CD4-positive, alpha-beta T cell (primary cell): ENCODE measurements at regions not wholly inside any gene's neighbourhood (a gene's known extent, or its start where the extent isn't known, plus 50 kb on each side); places are given as distances from the start of the nearest gene placed in this dataset.

Experiments used
- ATAC-seq: fragments of 200-7000 bp; cut with Tn5 transposase; one replicate; pipeline ENCODE4 v1.10.0; 2022; ENCODE audit warnings: mild to moderate bottlenecking; ENCODE audit not compliant: poor library complexity
- CTCF ChIA-PET: fragments of 350-600 bp; sonication (Branson Sonifier 250); formaldehyde crosslinking; loops from one replicate; lab custom pipeline; 2021; ENCODE audit warnings: antibody characterized with exemption, inconsistent platforms; lab: Charles Lee
- POLR2A ChIA-PET: fragments of 350-600 bp; sonication (Branson Sonifier 250); formaldehyde crosslinking; loops from one replicate; lab custom pipeline; 2021; ENCODE audit warnings: antibody characterized with exemption, inconsistent platforms; lab: Charles Lee
- DNase-seq, 14 experiments: peaks; one replicate each; pipeline ENCODE4 v3.0.0-alpha.2; 2013 to 2020; ENCODE audit warnings: mixed read lengths in 2 of 14
- H3K27ac ChIP-seq, 2 donors: one replicate each; pipeline versions ENCODE4 v1.5.1 to v1.7.0; 2013; ENCODE audit warnings: low read length in 2 of 2, low read depth in 1 of 2, mild to moderate bottlenecking in 1 of 2
- H3K27me3 ChIP-seq, 2 experiments: 1 replicate in 1 of 2; 2 replicates in 1 of 2; pipeline versions ENCODE4 v1.6.1 to v1.7.0; 2013; ENCODE audit warnings: low read length in 2 of 2, control low read depth in 1 of 2, mild to moderate bottlenecking in 1 of 2, moderate library complexity in 1 of 2; ENCODE audit not compliant: insufficient read depth in 2 of 2, control insufficient read depth in 1 of 2
- H3K36me3 ChIP-seq: one replicate; pipeline ENCODE4 v1.6.1; 2013; ENCODE audit warnings: low read length, control low read depth; ENCODE audit not compliant: insufficient read depth
- H3K4me1 ChIP-seq: one replicate; pipeline ENCODE4 v1.6.1; 2013; ENCODE audit warnings: low read length, control low read depth; ENCODE audit not compliant: insufficient read depth
- H3K4me3 ChIP-seq: one replicate; pipeline ENCODE4 v1.5.1; 2013; ENCODE audit warnings: mild to moderate bottlenecking, low read length, moderate library complexity
- H3K9me3 ChIP-seq, 2 experiments: 1 replicate in 1 of 2; 2 replicates in 1 of 2; pipeline versions ENCODE4 v1.6.1 to v1.7.0; 2013; ENCODE audit warnings: low read length in 2 of 2, mild to moderate bottlenecking in 2 of 2, control low read depth in 1 of 2, moderate library complexity in 1 of 2; ENCODE audit not compliant: control insufficient read depth in 1 of 2, insufficient read depth in 1 of 2
- H3K27ac Mint-ChIP-seq: one replicate; pipeline ENCODE4 v1.8.0; 2020; ENCODE audit warnings: mixed read lengths
- H3K27me3 Mint-ChIP-seq: one replicate; pipeline ENCODE4 v1.8.0; 2021; ENCODE audit warnings: mixed read lengths
- H3K36me3 Mint-ChIP-seq: one replicate; pipeline ENCODE4 v1.8.0; 2021; ENCODE audit warnings: low read depth, mixed read lengths
- H3K4me1 Mint-ChIP-seq: one replicate; pipeline ENCODE4 v1.8.0; 2021; ENCODE audit warnings: low read depth, mixed read lengths
- H3K4me3 Mint-ChIP-seq: one replicate; pipeline ENCODE4 v1.8.0; 2020; ENCODE audit warnings: mild to moderate bottlenecking, mixed read lengths
- H3K9me3 Mint-ChIP-seq: one replicate; pipeline ENCODE4 v1.8.0; 2020; ENCODE audit warnings: mixed read lengths
- CTCF ChIP-seq: fragments of 200-600 bp; IDR thresholded peaks from one replicate; pipeline ENCODE4 v1.8.0; 2022; ENCODE audit warnings: antibody characterized with exemption, mild to moderate bottlenecking
- intact Hi-C, 2 experiments: fragments of 100-400 bp; cut with DNase I in 1 of 2; cut with micrococcal nuclease in 1 of 2; formaldehyde crosslinking; loops; one replicate each; pipeline versions ENCODE4 v1.15.1 to v1.9.0; 2023 to 2025; cut with DNase I, micrococcal nuclease

GRCh38 chr10:33735464-33735923 lies 401.0 kb upstream of the NRP1 start:
- H3K4me3 ChIP-seq, result no peak overlapping the region
- ChIA-PET CTCF (no interaction called here), POLR2A (no interaction called here)
- ATAC-seq, result no peak
- H3K4me3 Mint-ChIP-seq, result no peak overlapping the region
- H3K4me1 ChIP-seq, result no peaks in the 10 kb centered on the region
- intact Hi-C loops, result no loop called here
- no peak overlapping the region for H3K27ac Mint-ChIP-seq
- peaks cover 3 to 4% of the 10 kb centered on the region in 2 experiments for H3K27me3 ChIP-seq
- H3K4me1 Mint-ChIP-seq, result no peaks in the 10 kb centered on the region
- no peaks in the 10 kb centered on the region for H3K9me3 Mint-ChIP-seq
- H3K36me3 ChIP-seq, result no peaks in the 10 kb centered on the region
- no peaks in the 10 kb centered on the region for H3K36me3 Mint-ChIP-seq
- no peak for DNase-seq
- H3K9me3 ChIP-seq, result no peaks in the 10 kb centered on the region
- H3K27me3 Mint-ChIP-seq, result peaks cover 25% of the 10 kb centered on the region
- TF ChIP-seq CTCF, result no peak
- H3K27ac ChIP-seq, result no peak overlapping the region

- Histone ChIP-seq H3K27me3 (peaks cover 3 to 5% of the 10 kb centered on the region in 2 experiments), H3K36me3 (no peaks in the 10 kb centered on the region), H3K4me3 (no peak overlapping the region), H3K4me1 (no peaks in the 10 kb centered on the region), H3K27ac (no peak overlapping the region), H3K9me3 (no peaks in the 10 kb centered on the region)
- ChIA-PET CTCF (no interaction called here), POLR2A (no interaction called here)
- Mint-ChIP-seq H3K4me1 (no peaks in the 10 kb centered on the region), H3K36me3 (no peaks in the 10 kb centered on the region), H3K27ac (no peak overlapping the region), H3K27me3 (peaks cover 28% of the 10 kb centered on the region), H3K9me3 (no peaks in the 10 kb centered on the region), H3K4me3 (no peak overlapping the region)
- intact Hi-C loops, result no loop called here
- TF ChIP-seq CTCF, result no peak
- DNase-seq (no peak), ATAC-seq (no peak)
Measured at GRCh38 chr10:33734393-33735155, 400.1 kb upstream of the NRP1 start.

- intact Hi-C loops, result no loop called here
- Mint-ChIP-seq H3K9me3 (no peaks in the 10 kb centered on the region), H3K4me1 (no peaks in the 10 kb centered on the region), H3K27ac (no peak overlapping the region), H3K27me3 (peaks cover 41% of the 10 kb centered on the region), H3K36me3 (no peaks in the 10 kb centered on the region), H3K4me3 (no peak overlapping the region)
- no peak for TF ChIP-seq CTCF
- Histone ChIP-seq H3K27ac (no peak overlapping the region), H3K27me3 (peaks cover 3 to 5% of the 10 kb centered on the region in 2 experiments), H3K4me1 (no peaks in the 10 kb centered on the region), H3K36me3 (no peaks in the 10 kb centered on the region), H3K4me3 (no peak overlapping the region), H3K9me3 (no peaks in the 10 kb centered on the region)
- ChIA-PET POLR2A (no interaction called here), CTCF (no interaction called here)
- no peak for ATAC-seq
- DNase-seq, result no peak
Measured at GRCh38 chr10:33733058-33733457, 398.6 kb upstream of the NRP1 start.
